ENCODE measurements at regions not wholly inside any gene's neighbourhood (a gene's known extent, or its start where the extent isn't known, plus 50 kb on each side); places are given as distances from the start of the nearest gene placed in this dataset.
"Not testable (repeated sequence)": the region's sequence is repeated elsewhere in the genome, so short reads cannot be mapped to it uniquely, and the experiment has no call there.

DNA sequence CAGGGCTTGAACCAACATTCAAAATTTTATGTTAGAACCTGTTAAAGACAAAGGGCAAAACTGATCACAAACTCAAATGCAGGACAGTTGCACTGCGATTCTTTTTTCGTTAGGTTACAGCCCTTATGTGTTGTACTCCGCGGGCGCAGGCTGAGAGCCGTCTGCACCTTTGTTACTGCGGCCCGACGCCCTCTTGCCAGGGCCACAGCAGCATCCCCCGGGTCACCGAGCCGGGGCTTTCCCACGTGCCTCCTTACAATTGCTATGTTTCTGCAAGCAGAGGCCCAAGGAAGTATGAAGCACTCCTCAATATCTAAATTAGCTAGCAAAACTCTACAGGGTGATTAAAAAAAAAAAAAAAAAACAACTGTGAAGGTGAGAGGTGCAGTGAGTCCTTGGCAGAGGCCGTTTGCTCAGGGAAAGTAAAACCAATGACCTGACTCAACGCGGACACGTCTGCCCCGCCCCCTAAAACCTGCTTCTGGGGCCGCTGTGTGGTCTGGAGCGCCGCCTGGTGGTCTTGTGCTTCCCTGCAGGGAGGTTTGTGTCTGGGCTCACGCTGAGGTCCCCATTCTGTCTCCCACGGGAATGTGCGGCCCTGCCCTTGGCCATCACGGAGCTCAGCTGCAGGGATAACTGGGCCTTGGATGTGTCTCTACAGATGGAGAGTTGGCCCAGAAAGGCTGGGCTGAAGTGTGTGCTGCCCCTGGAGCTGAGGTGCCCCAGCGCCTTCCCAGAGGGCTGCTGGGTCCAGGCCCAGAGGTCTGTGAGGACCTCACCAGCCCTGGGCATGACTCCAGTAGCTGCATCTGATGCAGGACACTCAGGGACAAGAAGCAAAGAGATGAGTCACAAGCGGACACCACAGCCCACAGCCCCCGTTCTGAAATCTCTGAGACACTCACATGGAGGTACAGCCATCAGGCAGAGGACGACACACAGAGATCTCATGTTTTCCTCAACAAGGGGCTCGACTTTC, 418.5 kb downstream of the TMEM121 start:
- ATAC-seq: peak; percentile 77
- Mint-ChIP-seq H3K4me1 (peaks cover 34% of the 10 kb centered on the region), H3K27me3 (no peaks in the 10 kb centered on the region), H3K36me3 (no peaks in the 10 kb centered on the region), H3K27ac (peak overlapping the region; percentile 42), H3K4me3 (peak overlapping the region; percentile 62), H3K9me3 (no peaks in the 10 kb centered on the region)

- H3K27me3 Mint-ChIP-seq: no peaks in the 10 kb centered on the region
- no peak overlapping the region for H3K27ac Mint-ChIP-seq
- peaks cover 36% of the 10 kb centered on the region for H3K4me1 Mint-ChIP-seq
- no peak overlapping the region for H3K4me3 Mint-ChIP-seq
- H3K36me3 Mint-ChIP-seq: no peaks in the 10 kb centered on the region
- ATAC-seq: no peak
- H3K9me3 Mint-ChIP-seq: no peaks in the 10 kb centered on the region
Observed at GRCh38 chr14:105945896-105946295, 419.5 kb downstream of the TMEM121 start.

DNA sequence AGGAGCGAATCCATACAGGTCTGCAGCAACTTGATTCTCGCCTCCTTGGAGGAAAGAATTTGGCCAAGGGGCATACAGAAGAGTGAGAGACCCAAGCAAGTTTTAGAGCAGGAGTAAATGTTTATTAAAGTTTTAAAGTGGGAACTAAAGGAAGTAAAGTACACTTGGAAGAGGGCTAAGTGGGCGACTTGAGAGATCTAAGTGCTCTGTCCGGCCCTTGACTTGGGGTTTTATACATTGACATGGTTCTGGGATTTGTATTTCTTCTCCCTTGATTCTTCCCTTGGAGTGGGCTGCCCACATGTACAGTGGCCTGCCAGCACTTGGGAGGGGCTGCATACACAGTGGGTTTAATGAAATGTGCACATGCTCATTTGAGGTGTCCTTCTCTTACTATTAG, 421.2 kb downstream of the TMEM121 start:
- Mint-ChIP-seq H3K27ac (no peak overlapping the region), H3K27me3 (no peaks in the 10 kb centered on the region), H3K4me3 (no peak overlapping the region), H3K36me3 (no peaks in the 10 kb centered on the region), H3K4me1 (peaks cover 47% of the 10 kb centered on the region), H3K9me3 (no peaks in the 10 kb centered on the region)
- no peak for ATAC-seq

- ATAC-seq: peak; percentile 77
- H3K36me3 Mint-ChIP-seq, H3K27me3 Mint-ChIP-seq, H3K4me3 Mint-ChIP-seq, H3K9me3 Mint-ChIP-seq: not testable (repeated sequence)
- Mint-ChIP-seq H3K4me1 (peaks cover 55% of the 10 kb centered on the region), H3K27ac (peak overlapping the region; percentile 67)
Observed at GRCh38 chr14:105948955-105949354, 422.6 kb downstream of the TMEM121 start.

DNA sequence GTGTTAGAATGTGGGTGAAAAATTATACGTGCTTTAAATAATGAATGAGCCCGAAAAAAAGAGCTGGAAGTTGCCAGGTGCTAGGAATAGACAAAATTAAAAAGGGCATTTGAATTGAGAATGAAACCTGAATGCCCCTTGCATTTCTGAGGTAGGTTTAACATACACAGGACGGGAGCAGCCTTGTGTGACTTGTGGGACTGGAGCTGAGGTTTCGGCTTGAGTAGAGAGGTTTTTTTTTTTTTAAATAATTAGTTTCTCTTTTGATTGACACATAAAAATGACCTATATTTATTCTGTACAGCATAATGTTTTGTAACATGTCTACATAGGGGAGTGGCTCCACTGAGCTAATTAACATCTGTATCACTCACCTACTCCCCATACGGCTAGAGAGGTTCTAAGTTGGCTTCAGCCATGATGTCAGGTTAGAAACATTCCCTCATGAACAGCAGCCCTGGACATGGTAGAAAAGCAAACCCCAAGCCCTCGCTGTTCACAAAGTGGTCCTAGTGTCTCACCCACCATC, 424.0 kb downstream of the TMEM121 start:
- Mint-ChIP-seq H3K27ac (peak overlapping the region; percentile 30), H3K4me1 (peaks cover 45% of the 10 kb centered on the region)
- not testable (repeated sequence) for H3K9me3 Mint-ChIP-seq, H3K36me3 Mint-ChIP-seq, H3K27me3 Mint-ChIP-seq, H3K4me3 Mint-ChIP-seq
- peak; percentile 68 for ATAC-seq

DNA sequence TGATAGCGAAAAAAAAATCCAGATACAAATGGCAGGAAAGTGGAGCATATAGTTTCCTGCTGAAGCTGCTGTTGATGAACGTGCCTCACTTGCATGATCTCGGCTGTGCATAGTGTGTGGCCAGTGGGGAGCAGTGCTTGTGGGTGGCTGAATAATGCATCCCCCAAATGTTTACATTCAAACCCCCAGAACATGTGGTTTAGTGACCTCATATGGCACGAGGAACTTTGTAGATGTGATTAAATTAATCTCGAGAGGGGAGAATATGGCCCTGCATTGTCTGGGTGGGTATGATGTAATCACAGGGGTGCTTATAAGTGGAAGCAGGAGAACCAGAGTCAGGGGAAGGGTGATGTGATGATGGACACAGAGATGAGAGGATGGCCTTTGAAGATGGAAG, 425.0 kb downstream of the TMEM121 start:
- Mint-ChIP-seq H3K4me3 (no peak overlapping the region), H3K9me3 (no peaks in the 10 kb centered on the region), H3K27ac (peak overlapping the region; percentile 49), H3K36me3 (no peaks in the 10 kb centered on the region), H3K27me3 (no peaks in the 10 kb centered on the region), H3K4me1 (peaks cover 45% of the 10 kb centered on the region)
- no peak for ATAC-seq

DNA sequence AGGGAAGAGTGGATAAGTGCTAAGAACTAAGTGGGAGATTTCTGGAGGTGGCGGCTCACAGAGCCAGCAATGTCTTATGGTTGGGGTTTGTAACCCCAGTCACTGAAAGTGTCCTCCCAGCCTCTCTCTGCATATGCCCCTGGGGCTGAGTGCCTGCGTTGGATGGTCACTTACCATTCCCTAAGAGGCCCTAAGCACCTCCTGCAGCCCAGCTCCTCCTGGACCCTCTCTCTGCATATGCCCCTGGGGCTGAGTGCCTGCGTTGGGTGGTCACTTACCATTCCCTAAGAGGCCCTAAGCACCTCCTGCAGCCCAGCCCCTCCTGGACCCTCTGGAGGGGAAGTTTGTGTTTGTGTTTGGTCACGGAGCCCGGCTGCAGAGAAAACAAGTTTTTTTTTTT, 425.8 kb downstream of the TMEM121 start:
- Mint-ChIP-seq H3K4me3 (no peak overlapping the region), H3K27me3 (no peaks in the 10 kb centered on the region), H3K4me1 (peaks cover 45% of the 10 kb centered on the region), H3K36me3 (no peaks in the 10 kb centered on the region), H3K9me3 (no peaks in the 10 kb centered on the region), H3K27ac (peak overlapping the region; percentile 49)
- ATAC-seq: no peak

GRCh38 chr14:105952826-105953225, 426.4 kb downstream of the TMEM121 start:
- H3K27ac Mint-ChIP-seq: no peak overlapping the region
- no peaks in the 10 kb centered on the region for H3K36me3 Mint-ChIP-seq
- ATAC-seq: no peak
- H3K4me1 Mint-ChIP-seq: peaks cover 45% of the 10 kb centered on the region
- no peaks in the 10 kb centered on the region for H3K27me3 Mint-ChIP-seq
- H3K4me3 Mint-ChIP-seq: no peak overlapping the region
- H3K9me3 Mint-ChIP-seq: no peaks in the 10 kb centered on the region

DNA sequence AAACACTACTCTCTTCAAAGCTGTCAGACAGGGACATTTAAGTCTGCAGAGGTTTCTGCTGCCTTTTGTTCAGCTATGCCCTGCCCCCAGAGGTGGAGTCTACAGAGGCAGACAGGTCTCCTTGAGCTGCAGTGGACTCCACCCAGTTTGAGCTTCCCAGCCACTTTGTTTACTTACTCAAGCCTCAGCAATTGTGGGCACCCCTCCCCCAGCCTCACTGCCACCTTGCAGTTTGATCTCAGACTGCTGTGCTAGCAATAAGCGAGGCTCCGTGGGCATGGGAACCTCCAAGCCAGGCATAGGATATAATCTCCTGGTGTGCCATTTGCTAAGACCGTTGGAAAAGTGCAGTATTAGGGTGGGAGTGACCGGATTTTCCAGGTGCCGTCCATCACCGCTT, 435.2 kb downstream of the TMEM121 start:
- H3K4me1 Mint-ChIP-seq, H3K27me3 Mint-ChIP-seq, H3K36me3 Mint-ChIP-seq, ATAC-seq, H3K27ac Mint-ChIP-seq, H3K9me3 Mint-ChIP-seq, H3K4me3 Mint-ChIP-seq: not testable (repeated sequence)

DNA sequence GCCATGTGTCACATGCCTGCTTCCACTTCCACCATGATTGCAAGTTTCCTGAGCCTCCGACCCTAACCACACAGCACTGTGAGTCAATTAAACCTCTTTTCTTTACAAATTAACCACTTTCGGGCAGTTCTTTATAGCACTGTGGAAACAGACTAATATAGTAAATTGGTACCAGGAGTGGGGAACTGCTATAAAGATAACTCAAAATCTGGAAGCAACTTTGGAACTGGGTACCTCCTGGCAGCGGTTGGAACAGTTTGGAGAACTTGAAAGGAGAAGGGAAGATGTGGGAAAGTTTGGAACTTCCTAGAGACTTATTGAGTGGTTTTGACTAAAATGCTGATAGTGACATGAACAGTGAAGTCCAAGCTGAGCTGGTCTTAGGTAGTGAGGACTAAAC, 436.1 kb downstream of the TMEM121 start:
- Mint-ChIP-seq H3K27ac (no peak overlapping the region), H3K4me1 (peaks cover 6% of the 10 kb centered on the region), H3K4me3 (no peak overlapping the region), H3K36me3 (no peaks in the 10 kb centered on the region), H3K9me3 (no peaks in the 10 kb centered on the region), H3K27me3 (no peaks in the 10 kb centered on the region)
- no peak for ATAC-seq

GRCh38 chr14:105968291-105968690, 441.9 kb downstream of the TMEM121 start:
- Mint-ChIP-seq H3K36me3 (no peaks in the 10 kb centered on the region), H3K4me1 (peaks cover 8% of the 10 kb centered on the region), H3K27me3 (no peaks in the 10 kb centered on the region), H3K4me3 (no peak overlapping the region), H3K9me3 (no peaks in the 10 kb centered on the region), H3K27ac (no peak overlapping the region)
- no peak for ATAC-seq

- H3K27ac Mint-ChIP-seq, ATAC-seq, H3K36me3 Mint-ChIP-seq, H3K27me3 Mint-ChIP-seq, H3K4me1 Mint-ChIP-seq, H3K4me3 Mint-ChIP-seq, H3K9me3 Mint-ChIP-seq: not testable (repeated sequence)
Observed at GRCh38 chr14:105969026-105969425, 442.6 kb downstream of the TMEM121 start.

- not testable (repeated sequence) for H3K36me3 Mint-ChIP-seq, H3K4me3 Mint-ChIP-seq, H3K4me1 Mint-ChIP-seq, H3K27ac Mint-ChIP-seq, ATAC-seq, H3K9me3 Mint-ChIP-seq
- peaks cover 11% of the 10 kb centered on the region for H3K27me3 Mint-ChIP-seq
Observed at GRCh38 chr14:105970821-105971220, 444.4 kb downstream of the TMEM121 start.

DNA sequence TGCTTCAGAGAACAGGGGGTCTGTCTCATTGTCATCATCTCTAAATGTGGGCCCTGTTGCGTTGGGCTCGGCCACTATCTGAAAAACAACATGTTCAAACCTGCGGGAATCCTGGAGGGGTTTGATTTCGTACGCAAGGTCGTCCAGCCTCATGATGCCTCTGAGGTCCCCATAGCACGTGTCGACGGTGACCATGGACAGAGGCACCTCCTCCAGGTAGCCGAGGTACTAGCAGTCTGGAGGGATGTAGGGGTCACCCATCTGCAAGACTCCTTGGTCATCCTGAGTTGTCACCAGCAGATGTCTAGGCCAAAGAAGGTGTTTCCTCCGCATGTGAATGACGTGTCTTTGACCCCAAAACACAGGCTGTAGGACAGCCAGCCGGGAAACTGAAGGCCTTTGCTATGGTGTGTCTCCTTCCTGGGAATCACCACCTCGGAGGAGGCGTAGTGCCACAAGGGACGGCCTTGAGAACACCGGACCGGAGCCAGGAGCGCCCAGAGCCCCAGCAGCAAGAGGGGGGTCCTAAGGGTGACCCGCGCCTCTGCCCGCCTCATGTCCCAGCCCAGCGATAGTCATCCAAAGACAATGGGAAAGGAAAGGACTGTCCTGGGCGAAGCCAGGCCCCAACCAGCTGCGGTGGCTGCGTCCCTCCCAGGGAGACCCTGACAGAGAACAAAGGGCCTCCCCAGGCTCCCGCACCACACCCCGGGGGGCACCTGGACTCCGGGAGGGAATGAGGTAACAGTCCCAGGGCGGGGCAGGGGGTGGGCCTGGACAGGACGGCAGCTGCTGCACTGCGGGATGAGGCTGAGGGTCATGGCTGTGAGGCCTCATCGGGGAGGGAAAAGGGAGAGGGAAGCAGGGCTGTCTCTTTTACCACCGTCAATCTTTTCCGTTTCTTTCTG, 445.5 kb downstream of the TMEM121 start:
- Mint-ChIP-seq H3K4me1 (peaks cover 8% of the 10 kb centered on the region), H3K27ac (no peak overlapping the region), H3K36me3 (no peaks in the 10 kb centered on the region), H3K27me3 (peaks cover 11% of the 10 kb centered on the region), H3K9me3 (no peaks in the 10 kb centered on the region), H3K4me3 (no peak overlapping the region)
- no peak for ATAC-seq

- H3K4me3 Mint-ChIP-seq: no peak overlapping the region
- H3K9me3 Mint-ChIP-seq: no peaks in the 10 kb centered on the region
- no peaks in the 10 kb centered on the region for H3K4me1 Mint-ChIP-seq
- H3K36me3 Mint-ChIP-seq: no peaks in the 10 kb centered on the region
- H3K27ac Mint-ChIP-seq: peak overlapping the region; percentile 17
- ATAC-seq: no peak
- H3K27me3 Mint-ChIP-seq: peaks cover 11% of the 10 kb centered on the region
Observed at GRCh38 chr14:105974902-105975301, 448.5 kb downstream of the TMEM121 start.

Measured in stimulated activated memory B cell treated with anti-CD40 and anti-IgM and Interleukin-4, amounts not matched to agents 10 μg/mL and 1 μg/mL and 100 μg/mL, for 72 hours (primary cell).